GM12878 (cell line): ENCODE measurements at regions not wholly inside any gene's neighbourhood (a gene's known extent, or its start where the extent isn't known, plus 50 kb on each side); places are given as distances from the start of the nearest gene placed in this dataset.

Experiments
- ATAC-seq: fragments of 200-7000 bp; cut with Tn5 transposase; 3 replicates; pipeline ENCODE4 v1.9.1; 2020; ENCODE audit warnings: mild to moderate bottlenecking, moderate library complexity
- BruUV-seq: library from RNA; stranded (reverse); fragments of 400-500 nt; replicated peaks from 2 replicates; lab custom pipeline; 2021; lab: Mats Ljungman, UMichigan
- CTCF ChIA-PET: fragments of 300-600 bp; sonication (Branson Sonifier 250); formaldehyde crosslinking; extraction: SDS; loops from one replicate; lab custom pipeline; 2021; ENCODE audit warnings: inconsistent platforms; lab: Yijun Ruan, JAX
- POLR2A ChIA-PET: fragments of 350-600 bp; formaldehyde crosslinking; extraction: SDS; loops from one replicate; lab custom pipeline; 2021; ENCODE audit warnings: inconsistent platforms; lab: Charles Lee
- RAD21 ChIA-PET: fragments of 300-600 bp; sonication (Branson Sonifier 250); formaldehyde crosslinking; loops from one replicate; lab custom pipeline; 2023; ENCODE audit warnings: antibody characterized with exemption; ENCODE audit not compliant: unreplicated experiment; lab: Charles Lee
- SMC1A ChIA-PET: fragments of 300-600 bp; sonication (Branson Sonifier 250); formaldehyde crosslinking; loops from one replicate; lab custom pipeline; 2023; ENCODE audit not compliant: unreplicated experiment, uncharacterized antibody; lab: Charles Lee
- DNase-seq: peaks from one replicate; pipeline ENCODE4 v3.0.0-alpha.2; 2011; ENCODE audit warnings: low read depth, low spot score
- FAIRE-seq: peaks from 3 replicates; lab custom pipeline; 2011; peaks lifted over from hg19 to GRCh38; lab: Jason Lieb, UNC
- H2AFZ ChIP-seq: 2 replicates; pipeline ENCODE4 v1.6.0; 2011; ENCODE audit warnings: low read depth, low read length, control low read depth; ENCODE audit not compliant: control insufficient read depth
- H3K27ac ChIP-seq: 2 replicates; pipeline ENCODE4 v1.5.1; 2011; ENCODE audit warnings: control low read depth; ENCODE audit not compliant: control insufficient read depth, insufficient read depth
- H3K27me3 ChIP-seq, 2 experiments: replicated peaks in 1 of 2; 2 replicates each; pipeline versions ENCODE4 v1.6.0 to v1.6.1; 2011; ENCODE audit warnings: low read length in 1 of 2; ENCODE audit not compliant: control insufficient read depth in 2 of 2, insufficient read depth in 2 of 2
- H3K36me3 ChIP-seq, 2 experiments: 2 replicates each; pipeline ENCODE4 v1.5.1; 2011; ENCODE audit warnings: low read length in 1 of 2; ENCODE audit not compliant: control insufficient read depth in 2 of 2, insufficient read depth in 2 of 2
- H3K4me1 ChIP-seq: 2 replicates; pipeline ENCODE4 v1.6.1; 2011; ENCODE audit warnings: mild to moderate bottlenecking, low read length, moderate library complexity, mixed read lengths; ENCODE audit not compliant: control insufficient read depth, insufficient read depth
- H3K4me2 ChIP-seq: 2 replicates; pipeline ENCODE4 v1.6.0; 2011; ENCODE audit warnings: control low read depth; ENCODE audit not compliant: control insufficient read depth, insufficient read depth
- H3K4me3 ChIP-seq: fragments of 200-600 bp; sonication (generic); 2 replicates; pipeline ENCODE4 v1.5.1; 2016
- H3K79me2 ChIP-seq: 2 replicates; pipeline ENCODE4 v1.6.0; 2011; ENCODE audit warnings: low read length; ENCODE audit not compliant: control insufficient read depth, insufficient read depth
- H3K9ac ChIP-seq: 2 replicates; pipeline ENCODE4 v1.8.0; 2011; ENCODE audit warnings: low read length, control low read depth, mixed read lengths; ENCODE audit not compliant: control insufficient read depth, insufficient read depth
- H3K9me3 ChIP-seq: replicated peaks from 3 replicates; pipeline ENCODE4 v1.5.1; 2011; ENCODE audit warnings: mild to moderate bottlenecking, low read length; ENCODE audit not compliant: control insufficient read depth, insufficient read depth
- H4K20me1 ChIP-seq: 2 replicates; pipeline ENCODE4 v1.6.0; 2011; ENCODE audit not compliant: control insufficient read depth, insufficient read depth
- CBX3 ChIP-seq: fragments of 200-600 bp; sonication (generic); IDR thresholded peaks from 2 replicates; pipeline ENCODE4 v1.6.1; 2016; ENCODE audit warnings: low read depth, borderline replicate concordance
- ESRRA ChIP-seq: IDR thresholded peaks from 2 replicates; pipeline ENCODE4 v1.6.1; 2012; ENCODE audit warnings: mild to moderate bottlenecking, low read length, improper control_type of control experiment
- FOXM1 ChIP-seq: IDR thresholded peaks from 2 replicates; pipeline ENCODE4 v1.6.1; 2012; ENCODE audit warnings: low read depth, mild to moderate bottlenecking, inconsistent platforms, low read length, moderate library complexity
- HDAC2 ChIP-seq: fragments of 200-600 bp; sonication (generic); IDR thresholded peaks from 2 replicates; pipeline ENCODE4 v1.6.1; 2017
- NBN ChIP-seq: fragments of 450-650 bp; IDR thresholded peaks from 2 replicates; pipeline ENCODE4 v1.6.1; 2016
- RCOR1 ChIP-seq: conservative IDR thresholded peaks from 2 replicates; pipeline ENCODE4 v1.6.1; 2012; ENCODE audit warnings: low read depth, low read length, improper control_type of control experiment
- RFX5 ChIP-seq: IDR thresholded peaks from 2 replicates; pipeline ENCODE4 v1.6.1; 2011; ENCODE audit warnings: low read depth, low read length, improper control_type of control experiment
- SMARCA5 ChIP-seq: fragments of 450-650 bp; IDR thresholded peaks from 2 replicates; pipeline ENCODE4 v1.6.1; 2017; ENCODE audit warnings: mild to moderate bottlenecking
- ZNF24 ChIP-seq: fragments of 450-650 bp; IDR thresholded peaks from 2 replicates; pipeline ENCODE4 v1.6.1; 2017; ENCODE audit warnings: antibody characterized with exemption, mild to moderate bottlenecking
- ZSCAN29 ChIP-seq: fragments of 450-650 bp; IDR thresholded peaks from 2 replicates; pipeline ENCODE4 v1.6.1; 2017; ENCODE audit warnings: mild to moderate bottlenecking, moderate library complexity
- WGBS: methylation state at CpG from one replicate; pipeline ENCODE4 v1.1.6; 2016; ENCODE audit warnings: low lambda C conversion rate; ENCODE audit not compliant: insufficient replicate concordance, insufficient coverage; ENCODE audit errors: missing lambda C conversion rate; 5-methylcytosine and 5-hydroxymethylcytosine counted together
- in situ Hi-C: fragments of 300-500 bp; cut with MboI; formaldehyde crosslinking; loops from 9 replicates; pipeline ENCODE4 v1.14.3; 2018; ENCODE audit warnings: mixed read lengths
- intact Hi-C: fragments of 100-400 bp; cut with micrococcal nuclease; formaldehyde crosslinking; loops from one replicate; pipeline ENCODE4 v1.14.2; 2022; ENCODE audit not compliant: unreplicated experiment
- TF ChIP-seq, protein P1 (sequence below): fragments of 150-350 bp; IDR thresholded peaks from 2 replicates; pipeline ENCODE4 v1.6.1; 2014; ENCODE audit warnings: mild to moderate bottlenecking, low read depth, low read length
- TF ChIP-seq, protein P2 (sequence below): fragments of 450-650 bp; formaldehyde crosslinking; IDR thresholded peaks from 2 replicates; pipeline ENCODE4 v1.5.0; 2022; ENCODE audit warnings: mild to moderate bottlenecking, missing genetic modification characterization

DNA sequence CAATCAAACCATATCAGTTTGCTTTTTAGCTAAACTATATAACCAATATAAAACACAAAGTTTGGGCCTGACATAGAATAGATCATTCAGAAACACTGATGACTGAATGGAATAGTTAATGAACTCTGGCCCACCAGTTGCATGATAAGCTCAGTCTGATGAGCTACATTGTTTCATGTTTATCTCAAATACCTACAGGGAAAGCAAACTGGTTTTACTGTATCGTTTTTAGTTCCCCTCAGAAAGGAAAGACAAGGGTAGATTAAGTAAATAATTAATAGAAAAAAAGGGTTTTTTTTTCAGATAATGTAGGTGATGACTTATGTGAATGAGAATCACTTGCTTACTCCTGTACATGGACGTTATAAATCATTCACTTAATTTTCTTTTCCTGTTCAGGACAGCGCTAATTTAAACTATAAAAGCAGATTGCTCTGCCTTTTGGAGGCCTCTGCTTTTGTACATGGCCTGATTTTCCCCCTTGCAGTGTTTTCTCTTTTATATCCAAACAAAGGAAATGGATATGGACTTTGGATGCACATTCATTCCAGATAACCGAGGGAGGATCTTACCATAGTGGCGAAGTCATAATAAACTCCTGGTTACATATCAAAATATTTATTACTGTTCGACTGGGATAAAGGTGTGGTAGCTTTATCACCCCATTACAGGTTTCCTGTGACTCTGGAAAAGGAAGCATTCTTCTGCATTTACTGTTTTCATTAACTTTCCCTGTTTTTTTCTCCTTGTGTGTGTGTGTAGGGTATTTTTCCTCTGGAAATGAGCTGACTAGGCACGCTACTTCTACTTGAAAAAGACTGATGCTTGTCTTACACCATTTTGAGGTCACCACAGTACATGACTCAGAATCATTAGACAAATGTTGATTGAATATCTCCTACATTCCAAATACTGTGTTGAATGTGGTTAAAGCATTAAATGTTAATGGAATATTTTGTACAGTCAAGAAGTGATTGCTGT is 373.1 kb upstream of the HS3ST1 start:
- no peaks in the 10 kb centered on the region for H3K9me3 ChIP-seq
- RAD21 ChIA-PET: no interaction called here
- SMC1A ChIA-PET: no interaction called here
- ATAC-seq: no peak
- no peak overlapping the region for H3K27ac ChIP-seq
- H3K9ac ChIP-seq: no peak overlapping the region
- FAIRE-seq: no peak
- no peaks in the 10 kb centered on the region for H3K27me3 ChIP-seq
- POLR2A ChIA-PET: no interaction called here
- TF ChIP-seq HDAC2 (no peak), NBN (no peak), ESRRA (no peak), CBX3 (no peak), ZSCAN29 (no peak), FOXM1 (no peak), SMARCA5 (no peak), ZNF24 (no peak), RFX5 (no peak), RCOR1 (no peak)
- TF ChIP-seq, protein P1, sequence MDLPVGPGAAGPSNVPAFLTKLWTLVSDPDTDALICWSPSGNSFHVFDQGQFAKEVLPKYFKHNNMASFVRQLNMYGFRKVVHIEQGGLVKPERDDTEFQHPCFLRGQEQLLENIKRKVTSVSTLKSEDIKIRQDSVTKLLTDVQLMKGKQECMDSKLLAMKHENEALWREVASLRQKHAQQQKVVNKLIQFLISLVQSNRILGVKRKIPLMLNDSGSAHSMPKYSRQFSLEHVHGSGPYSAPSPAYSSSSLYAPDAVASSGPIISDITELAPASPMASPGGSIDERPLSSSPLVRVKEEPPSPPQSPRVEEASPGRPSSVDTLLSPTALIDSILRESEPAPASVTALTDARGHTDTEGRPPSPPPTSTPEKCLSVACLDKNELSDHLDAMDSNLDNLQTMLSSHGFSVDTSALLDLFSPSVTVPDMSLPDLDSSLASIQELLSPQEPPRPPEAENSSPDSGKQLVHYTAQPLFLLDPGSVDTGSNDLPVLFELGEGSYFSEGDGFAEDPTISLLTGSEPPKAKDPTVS: no peak
- TF ChIP-seq, protein P2, sequence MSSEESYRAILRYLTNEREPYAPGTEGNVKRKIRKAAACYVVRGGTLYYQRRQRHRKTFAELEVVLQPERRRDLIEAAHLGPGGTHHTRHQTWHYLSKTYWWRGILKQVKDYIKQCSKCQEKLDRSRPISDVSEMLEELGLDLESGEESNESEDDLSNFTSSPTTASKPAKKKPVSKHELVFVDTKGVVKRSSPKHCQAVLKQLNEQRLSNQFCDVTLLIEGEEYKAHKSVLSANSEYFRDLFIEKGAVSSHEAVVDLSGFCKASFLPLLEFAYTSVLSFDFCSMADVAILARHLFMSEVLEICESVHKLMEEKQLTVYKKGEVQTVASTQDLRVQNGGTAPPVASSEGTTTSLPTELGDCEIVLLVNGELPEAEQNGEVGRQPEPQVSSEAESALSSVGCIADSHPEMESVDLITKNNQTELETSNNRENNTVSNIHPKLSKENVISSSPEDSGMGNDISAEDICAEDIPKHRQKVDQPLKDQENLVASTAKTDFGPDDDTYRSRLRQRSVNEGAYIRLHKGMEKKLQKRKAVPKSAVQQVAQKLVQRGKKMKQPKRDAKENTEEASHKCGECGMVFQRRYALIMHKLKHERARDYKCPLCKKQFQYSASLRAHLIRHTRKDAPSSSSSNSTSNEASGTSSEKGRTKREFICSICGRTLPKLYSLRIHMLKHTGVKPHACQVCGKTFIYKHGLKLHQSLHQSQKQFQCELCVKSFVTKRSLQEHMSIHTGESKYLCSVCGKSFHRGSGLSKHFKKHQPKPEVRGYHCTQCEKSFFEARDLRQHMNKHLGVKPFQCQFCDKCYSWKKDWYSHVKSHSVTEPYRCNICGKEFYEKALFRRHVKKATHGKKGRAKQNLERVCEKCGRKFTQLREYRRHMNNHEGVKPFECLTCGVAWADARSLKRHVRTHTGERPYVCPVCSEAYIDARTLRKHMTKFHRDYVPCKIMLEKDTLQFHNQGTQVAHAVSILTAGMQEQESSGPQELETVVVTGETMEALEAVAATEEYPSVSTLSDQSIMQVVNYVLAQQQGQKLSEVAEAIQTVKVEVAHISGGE: no peak
- WGBS: 19% methylated on average over 7 of the region's 7 CpGs
- no peak overlapping the region for H3K4me3 ChIP-seq
- no peaks in the 10 kb centered on the region for H3K4me1 ChIP-seq
- in situ Hi-C loops (no loop called here), intact Hi-C loops (no loop called here)
- no peak overlapping the region for H3K4me2 ChIP-seq
- no peaks in the 10 kb centered on the region for H3K36me3 ChIP-seq
- BruUV-seq: no TSS peak
- CTCF ChIA-PET: no interaction called here
- H2AFZ ChIP-seq: no peak overlapping the region
- H4K20me1 ChIP-seq: no peaks in the 10 kb centered on the region
- H3K79me2 ChIP-seq: no peaks in the 10 kb centered on the region
- DNase-seq: no peak
